DND-41 (cell line): ENCODE measurements at regions not wholly inside any gene's neighbourhood (a gene's known extent, or its start where the extent isn't known, plus 50 kb on each side); places are given as distances from the start of the nearest gene placed in this dataset.

ENCODE experiments used
- CTCF ChIP-seq: IDR thresholded peaks from 2 replicates; pipeline ENCODE4 v1.5.1; 2012; ENCODE audit warnings: borderline replicate concordance, low read length, moderate library complexity, mild to moderate bottlenecking; ENCODE audit not compliant: poor library complexity, severe bottlenecking; ENCODE audit errors: extremely low read depth
- EZH2 ChIP-seq: IDR thresholded peaks from 3 replicates; pipeline ENCODE4 v1.6.1; 2012; ENCODE audit warnings: borderline replicate concordance, low read depth, mild to moderate bottlenecking, moderate library complexity, low read length, inconsistent platforms; ENCODE audit not compliant: severe bottlenecking

GRCh38 chr15:29913528-29914135, 91.4 kb upstream of the TJP1 start:
- TF ChIP-seq CTCF = no peak
- no peak for TF ChIP-seq EZH2
